IPS-15b (cell line): ENCODE measurements at regions not wholly inside any gene's neighbourhood (a gene's known extent, or its start where the extent isn't known, plus 50 kb on each side); places are given as distances from the start of the nearest gene placed in this dataset.
"Not testable (repeated sequence)": the region's sequence is repeated elsewhere in the genome, so short reads cannot be mapped to it uniquely, and the experiment has no call there.

Experiments
- H3K27me3 ChIP-seq: one replicate; pipeline ENCODE4 v1.6.1; 2013; ENCODE audit warnings: low read length; ENCODE audit not compliant: control insufficient read depth, insufficient read depth
- H3K36me3 ChIP-seq: one replicate; pipeline ENCODE4 v1.6.1; 2013; ENCODE audit warnings: low read length; ENCODE audit not compliant: control insufficient read depth, insufficient read depth
- H3K4me1 ChIP-seq: one replicate; pipeline ENCODE4 v1.6.1; 2013; ENCODE audit warnings: mild to moderate bottlenecking, low read length; ENCODE audit not compliant: control insufficient read depth, insufficient read depth
- H3K4me3 ChIP-seq: one replicate; pipeline ENCODE4 v1.5.1; 2013; ENCODE audit warnings: low read depth, low read length
- H3K9ac ChIP-seq: one replicate; pipeline ENCODE4 v1.6.1; 2013; ENCODE audit warnings: low read depth, mild to moderate bottlenecking, low read length
- H3K9me3 ChIP-seq: one replicate; pipeline ENCODE4 v1.6.1; 2013; ENCODE audit warnings: mild to moderate bottlenecking, low read length; ENCODE audit not compliant: control insufficient read depth, insufficient read depth

DNA sequence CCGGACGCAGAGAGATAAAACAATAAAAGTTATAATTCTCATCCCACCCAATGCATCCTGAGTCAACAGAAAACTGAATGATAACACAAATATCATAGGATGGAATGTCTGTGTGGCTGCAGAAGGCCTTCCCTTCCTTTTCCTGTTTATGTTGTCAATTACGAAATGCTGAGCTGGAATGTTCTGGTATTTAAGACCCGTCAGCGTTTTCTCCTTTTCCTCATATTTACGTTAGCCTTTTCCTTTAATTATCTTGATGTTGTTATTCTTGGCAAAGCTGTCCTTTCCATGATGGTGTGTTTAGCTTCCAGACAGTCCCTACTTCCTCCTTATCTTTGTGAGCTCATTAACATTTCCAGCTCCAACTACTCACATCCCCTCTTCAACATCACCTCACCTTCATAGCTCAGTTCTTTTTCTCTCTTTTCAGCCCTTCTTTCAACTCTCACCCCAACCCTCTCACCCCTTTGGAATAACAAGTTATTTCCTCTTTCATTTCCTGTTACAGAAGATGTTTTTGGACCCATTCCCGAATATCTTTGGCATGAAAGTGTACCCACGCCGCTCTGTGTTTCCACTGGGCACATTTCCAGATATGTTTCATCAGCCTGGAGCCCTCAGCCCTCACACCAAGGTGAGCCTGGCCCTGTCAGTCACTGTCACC is 221.6 kb downstream of the NR2F1-AS1 start:
- no peaks in the 10 kb centered on the region for H3K27me3 ChIP-seq
- H3K4me1 ChIP-seq, result peaks cover 2% of the 10 kb centered on the region
- H3K36me3 ChIP-seq, result no peaks in the 10 kb centered on the region
- H3K4me3 ChIP-seq, result no peak overlapping the region
- H3K9me3 ChIP-seq, result no peaks in the 10 kb centered on the region
- H3K9ac ChIP-seq, result no peak overlapping the region

DNA sequence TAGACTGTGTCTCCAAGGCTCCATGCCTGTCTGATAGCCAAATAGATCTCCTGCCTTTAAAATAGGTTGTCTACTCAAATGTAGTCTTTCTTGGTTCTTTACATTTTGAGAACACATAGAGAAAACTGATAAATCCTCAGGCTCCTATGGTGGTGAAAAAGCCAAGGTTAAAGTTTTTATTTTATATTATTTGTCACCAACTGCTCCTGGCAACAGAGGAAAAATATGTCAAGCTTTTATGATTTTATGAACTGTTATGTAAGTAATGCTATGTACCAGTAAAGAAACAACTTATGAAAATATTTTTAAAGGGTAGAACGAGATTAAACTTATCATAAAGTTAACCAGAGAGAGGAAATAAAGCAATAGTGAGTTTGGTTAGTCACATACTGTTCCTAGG is 222.8 kb downstream of the NR2F1-AS1 start:
- H3K36me3 ChIP-seq, result no peaks in the 10 kb centered on the region

DNA sequence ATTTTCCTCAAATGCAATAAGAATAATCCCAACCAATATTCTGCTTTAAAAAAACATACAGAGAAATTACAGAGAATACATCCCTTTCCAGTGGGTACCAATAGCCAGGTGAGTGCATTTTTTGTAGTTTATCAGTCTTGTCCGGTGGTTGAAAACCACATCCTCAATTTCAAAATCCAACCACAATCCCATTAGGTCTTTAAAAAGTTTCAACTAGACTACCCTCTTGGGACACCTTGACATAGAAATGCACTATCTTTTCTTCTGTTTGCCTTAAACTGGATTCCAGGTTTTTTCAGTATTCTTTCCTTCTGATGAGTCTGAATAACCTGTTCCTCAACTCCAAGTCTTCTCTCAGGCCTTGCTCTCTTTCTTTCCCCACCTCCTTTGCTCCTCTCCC is 223.3 kb downstream of the NR2F1-AS1 start:
- Histone ChIP-seq H3K9me3 (no peaks in the 10 kb centered on the region), H3K36me3 (no peaks in the 10 kb centered on the region), H3K4me1 (peaks cover 2% of the 10 kb centered on the region), H3K27me3 (no peaks in the 10 kb centered on the region), H3K4me3 (no peak overlapping the region), H3K9ac (no peak overlapping the region)

More for the DNA sequence above, 222.8 kb downstream of the NR2F1-AS1 start:
- H3K9me3 ChIP-seq, result no peaks in the 10 kb centered on the region
- H3K4me3 ChIP-seq, result no peak overlapping the region
- peaks cover 2% of the 10 kb centered on the region for H3K4me1 ChIP-seq
- no peaks in the 10 kb centered on the region for H3K27me3 ChIP-seq
- H3K9ac ChIP-seq, result no peak overlapping the region

- Histone ChIP-seq H3K27me3 (no peaks in the 10 kb centered on the region), H3K36me3 (no peaks in the 10 kb centered on the region), H3K4me1 (peaks cover 2% of the 10 kb centered on the region), H3K9me3 (no peaks in the 10 kb centered on the region), H3K9ac (no peak overlapping the region), H3K4me3 (no peak overlapping the region)
Observed at GRCh38 chr5:93355691-93356090, 225.3 kb downstream of the NR2F1-AS1 start.

GRCh38 chr5:93352186-93352585 is 228.8 kb downstream of the NR2F1-AS1 start:
- Histone ChIP-seq H3K27me3 (no peaks in the 10 kb centered on the region), H3K9me3 (no peaks in the 10 kb centered on the region), H3K4me3 (no peak overlapping the region), H3K9ac (no peak overlapping the region), H3K4me1 (peaks cover 2% of the 10 kb centered on the region), H3K36me3 (no peaks in the 10 kb centered on the region)

DNA sequence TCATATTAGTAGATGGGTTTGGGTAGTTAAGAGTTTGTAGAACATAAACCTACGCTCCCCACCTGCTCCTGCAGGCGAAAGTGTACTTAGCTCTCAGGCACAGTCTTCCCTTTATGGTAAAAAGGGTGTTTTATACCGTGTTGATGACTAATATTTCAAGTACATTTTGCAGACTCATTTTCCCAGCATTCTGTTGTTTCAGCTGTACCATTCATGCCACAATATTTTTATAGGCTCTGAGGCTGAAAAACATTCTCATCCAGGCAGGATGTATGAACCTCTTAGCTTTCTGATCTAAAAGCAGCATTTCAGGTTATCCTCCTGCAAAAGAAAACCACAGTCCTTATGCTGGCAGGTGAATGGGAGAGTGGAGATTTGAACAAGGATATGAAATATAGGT is 231.4 kb downstream of the NR2F1-AS1 start:
- no peaks in the 10 kb centered on the region for H3K27me3 ChIP-seq
- no peak overlapping the region for H3K4me3 ChIP-seq
- H3K36me3 ChIP-seq, result no peaks in the 10 kb centered on the region
- no peaks in the 10 kb centered on the region for H3K9me3 ChIP-seq
- no peak overlapping the region for H3K9ac ChIP-seq
- H3K4me1 ChIP-seq, result no peaks in the 10 kb centered on the region

DNA sequence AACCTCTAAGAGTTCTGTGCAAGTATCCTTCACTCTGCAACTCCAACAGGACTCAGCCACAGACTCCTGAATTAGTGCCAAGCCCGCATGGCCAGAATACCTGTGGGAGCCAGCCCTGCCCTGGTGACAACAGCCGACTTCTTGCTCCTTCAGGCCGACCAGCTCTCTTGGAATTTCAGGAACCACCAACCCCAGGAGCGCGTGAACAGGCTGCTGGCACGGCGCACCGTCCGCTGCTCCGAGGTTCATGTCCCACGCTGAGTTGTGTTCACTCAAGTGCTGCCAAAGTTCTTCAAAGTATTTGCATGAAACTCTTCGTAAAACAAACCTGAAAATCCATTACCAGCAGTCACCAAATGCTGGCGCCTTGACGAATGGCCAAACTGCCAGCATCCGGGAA is 232.8 kb downstream of the NR2F1-AS1 start:
- no peaks in the 10 kb centered on the region for H3K4me1 ChIP-seq
- H3K9ac ChIP-seq, result no peak overlapping the region
- no peaks in the 10 kb centered on the region for H3K27me3 ChIP-seq
- H3K9me3 ChIP-seq, result no peaks in the 10 kb centered on the region
- H3K4me3 ChIP-seq, result no peak overlapping the region
- no peaks in the 10 kb centered on the region for H3K36me3 ChIP-seq

GRCh38 chr5:93346850-93347249 is 234.2 kb downstream of the NR2F1-AS1 start:
- not testable (repeated sequence) for H3K4me3 ChIP-seq, H3K4me1 ChIP-seq, H3K36me3 ChIP-seq, H3K27me3 ChIP-seq, H3K9ac ChIP-seq, H3K9me3 ChIP-seq

GRCh38 chr5:93346301-93346700 is 234.7 kb downstream of the NR2F1-AS1 start:
- H3K9me3 ChIP-seq, result no peaks in the 10 kb centered on the region
- no peaks in the 10 kb centered on the region for H3K4me1 ChIP-seq
- no peaks in the 10 kb centered on the region for H3K27me3 ChIP-seq
- no peaks in the 10 kb centered on the region for H3K36me3 ChIP-seq
- no peak overlapping the region for H3K9ac ChIP-seq
- no peak overlapping the region for H3K4me3 ChIP-seq

- no peaks in the 10 kb centered on the region for H3K4me1 ChIP-seq
- no peaks in the 10 kb centered on the region for H3K9me3 ChIP-seq
- no peaks in the 10 kb centered on the region for H3K27me3 ChIP-seq
- no peak overlapping the region for H3K9ac ChIP-seq
- H3K36me3 ChIP-seq, result no peaks in the 10 kb centered on the region
- H3K4me3 ChIP-seq, result no peak overlapping the region
Observed at GRCh38 chr5:93343570-93343969, 237.4 kb downstream of the NR2F1-AS1 start.

DNA sequence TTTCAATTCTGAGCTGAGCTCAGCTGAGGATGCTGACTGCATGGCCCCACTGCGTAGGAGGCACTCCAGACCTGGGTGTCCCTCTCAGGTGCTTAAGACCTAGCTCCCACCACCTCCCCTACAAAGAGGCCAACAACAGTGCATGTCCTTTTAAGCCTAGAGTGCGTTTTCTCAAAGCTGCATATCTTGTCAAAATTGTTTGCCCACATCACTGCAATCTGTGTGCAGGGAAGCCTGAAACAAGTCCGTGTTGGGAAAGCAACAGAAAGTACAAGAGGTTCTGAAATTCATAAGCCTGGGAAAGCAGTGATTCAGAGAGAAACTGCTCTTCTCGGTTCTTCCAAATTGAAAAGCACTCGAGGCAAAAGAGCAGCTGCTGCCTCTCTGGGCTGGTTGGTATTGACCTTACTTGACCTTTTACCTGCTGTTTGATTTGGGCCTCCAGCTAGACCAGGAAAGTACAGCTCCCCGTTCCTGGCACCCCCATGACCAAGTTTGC is 238.4 kb downstream of the NR2F1-AS1 start:
- H3K9ac ChIP-seq, result no peak overlapping the region

GRCh38 chr5:93340881-93341280 is 240.1 kb downstream of the NR2F1-AS1 start:
- Histone ChIP-seq H3K4me1 (no peaks in the 10 kb centered on the region), H3K9me3 (no peaks in the 10 kb centered on the region), H3K36me3 (no peaks in the 10 kb centered on the region), H3K9ac (no peak overlapping the region), H3K4me3 (no peak overlapping the region), H3K27me3 (no peaks in the 10 kb centered on the region)

More for the DNA sequence above, 238.4 kb downstream of the NR2F1-AS1 start:
- Histone ChIP-seq H3K4me3 (no peak overlapping the region), H3K36me3 (no peaks in the 10 kb centered on the region), H3K4me1 (no peaks in the 10 kb centered on the region), H3K27me3 (no peaks in the 10 kb centered on the region), H3K9me3 (no peaks in the 10 kb centered on the region)
